SK-N-SH (cell line): ENCODE measurements at regions not wholly inside any gene's neighbourhood (a gene's known extent, or its start where the extent isn't known, plus 50 kb on each side); places are given as distances from the start of the nearest gene placed in this dataset.

Experiments
- CTCF ChIA-PET: fragments of 300-600, 350-600 bp; formaldehyde crosslinking; extraction: SDS; loops from one replicate; lab custom pipeline; 2021; lab: Yijun Ruan, JAX
- POLR2A ChIA-PET: fragments of 350-600 bp; sonication (Branson Sonifier 250); formaldehyde crosslinking; extraction: SDS; loops from one replicate; lab custom pipeline; 2020; ENCODE audit warnings: antibody characterized with exemption, inconsistent platforms; lab: Yijun Ruan, JAX
- DNase-seq: peaks from one replicate; pipeline ENCODE4 v3.0.0; 2012
- H2AFZ ChIP-seq: fragments of 200-600 bp; sonication (generic); 2 replicates; pipeline ENCODE4 v1.8.1; 2016; ENCODE audit warnings: antibody characterized with exemption, mild to moderate bottlenecking, low read depth
- H3F3A ChIP-seq: fragments of 200-600 bp; sonication (generic); replicated peaks from 2 replicates; pipeline ENCODE3; 2016; ENCODE audit warnings: antibody characterized with exemption, mild to moderate bottlenecking; ENCODE audit not compliant: insufficient read depth
- H3K27ac ChIP-seq, 2 experiments: fragments of 200-500 bp in 1 of 2; fragments of 200-600 bp in 1 of 2; sonication (Bioruptor generic) in 1 of 2; sonication (generic), shearing (Covaris generic) in 1 of 2; 2 replicates each; pipeline versions ENCODE4 v1.5.1 to v1.6.1; 2014 to 2016; ENCODE audit warnings: low read depth in 2 of 2, inconsistent platforms in 1 of 2, low read length in 1 of 2, mild to moderate bottlenecking in 1 of 2, mixed read lengths in 1 of 2
- H3K27me3 ChIP-seq: fragments of 200-600 bp; sonication (generic), shearing (Covaris generic); 2 replicates; pipeline ENCODE4 v1.6.1; 2016; ENCODE audit warnings: mixed run types; ENCODE audit not compliant: insufficient read depth
- H3K36me3 ChIP-seq, 2 experiments: fragments of 200-500 bp in 1 of 2; fragments of 200-600 bp in 1 of 2; sonication (Bioruptor generic) in 1 of 2; sonication (generic) in 1 of 2; replicated peaks in 1 of 2; 2 replicates each; pipeline versions ENCODE3 to v1.5.1; 2014 to 2016; ENCODE audit warnings: low read length in 1 of 2, mild to moderate bottlenecking in 1 of 2; ENCODE audit not compliant: insufficient read depth in 2 of 2, control insufficient read depth in 1 of 2
- H3K4me1 ChIP-seq, 2 experiments: fragments of 200-500 bp in 1 of 2; fragments of 200-600 bp in 1 of 2; sonication (Bioruptor generic) in 1 of 2; sonication (generic), shearing (Covaris generic) in 1 of 2; 2 replicates each; pipeline versions ENCODE4 v1.5.1 to v1.6.1; 2014 to 2016; ENCODE audit warnings: low read depth in 1 of 2, low read length in 1 of 2, mixed run types in 1 of 2; ENCODE audit not compliant: insufficient read depth in 2 of 2, control insufficient read depth in 1 of 2
- H3K4me2 ChIP-seq: fragments of 200-600 bp; sonication (generic), shearing (Covaris generic); 2 replicates; pipeline ENCODE4 v1.6.1; 2017; ENCODE audit warnings: mixed run types
- H3K4me3 ChIP-seq, 2 experiments: fragments of 200-500 bp in 1 of 2; fragments of 200-600 bp in 1 of 2; sonication (Bioruptor generic) in 1 of 2; sonication (generic), shearing (Covaris generic) in 1 of 2; 2 replicates each; pipeline versions ENCODE4 v1.5.1 to v1.8.1; 2014 to 2016; ENCODE audit warnings: low read depth in 2 of 2, inconsistent platforms in 1 of 2, low read length in 1 of 2, mild to moderate bottlenecking in 1 of 2, mixed read lengths in 1 of 2, moderate library complexity in 1 of 2
- H3K79me2 ChIP-seq: fragments of 200-600 bp; sonication (generic); 2 replicates; pipeline ENCODE4 v1.8.1; 2017; ENCODE audit warnings: mild to moderate bottlenecking; ENCODE audit not compliant: insufficient read depth
- H3K9ac ChIP-seq: fragments of 200-600 bp; sonication (generic); 2 replicates; pipeline ENCODE4 v1.6.1; 2017; ENCODE audit warnings: mixed run types
- H3K9me2 ChIP-seq: fragments of 200-600 bp; sonication (generic); 2 replicates; pipeline ENCODE4 v1.6.1; 2017; ENCODE audit warnings: mixed run types
- H3K9me3 ChIP-seq: fragments of 200-600 bp; sonication (generic); 2 replicates; pipeline ENCODE4 v1.6.1; 2017; ENCODE audit warnings: mixed run types, mild to moderate bottlenecking, moderate library complexity
- H4K20me1 ChIP-seq: fragments of 200-600 bp; sonication (generic); 2 replicates; pipeline ENCODE4 v1.6.1; 2017; ENCODE audit warnings: mild to moderate bottlenecking, mixed run types; ENCODE audit not compliant: insufficient read depth
- ELF1 ChIP-seq: IDR thresholded peaks from 2 replicates; pipeline ENCODE4 v1.4.0; 2012
- EP300 ChIP-seq, 2 experiments: IDR thresholded peaks; 2 replicates each; pipeline versions ENCODE4 v1.4.0 to v1.6.1; 2012; ENCODE audit warnings: borderline replicate concordance in 1 of 2, low read depth in 1 of 2, low read length in 1 of 2
- EZH2phosphoT487 ChIP-seq: fragments of 200-600 bp; sonication (generic); IDR thresholded peaks from 2 replicates; pipeline ENCODE4 v1.6.1; 2017; ENCODE audit warnings: low read depth, mixed run types, mild to moderate bottlenecking, antibody characterized with exemption, moderate library complexity, borderline replicate concordance
- FOXM1 ChIP-seq: IDR thresholded peaks from 2 replicates; pipeline ENCODE4 v1.4.0; 2012; ENCODE audit warnings: low read depth, mild to moderate bottlenecking
- GABPA ChIP-seq: IDR thresholded peaks from 2 replicates; pipeline ENCODE4 v1.4.0; 2012; ENCODE audit warnings: low read depth, mild to moderate bottlenecking
- GATA2 ChIP-seq: sonication (generic); formaldehyde crosslinking; IDR thresholded peaks from 2 replicates; pipeline ENCODE4 v1.5.0; 2020; ENCODE audit warnings: mild to moderate bottlenecking, missing genetic modification reagents
- IRF3 ChIP-seq: fragments of 150-350 bp; IDR thresholded peaks from 2 replicates; pipeline ENCODE4 v1.6.1; 2016; ENCODE audit warnings: mild to moderate bottlenecking, low read depth, low read length
- NRF1 ChIP-seq: IDR thresholded peaks from 2 replicates; pipeline ENCODE4 v1.6.1; 2012; ENCODE audit warnings: low read depth, mild to moderate bottlenecking, low read length
- POLR2AphosphoS5 ChIP-seq: IDR thresholded peaks from 2 replicates; pipeline ENCODE4 v1.6.1; 2012; ENCODE audit warnings: low read depth, low read length
- RAD21 ChIP-seq: IDR thresholded peaks from 2 replicates; pipeline ENCODE4 v1.6.1; 2012; ENCODE audit warnings: mild to moderate bottlenecking, low read length
- RCOR1 ChIP-seq: fragments of 150-350 bp; IDR thresholded peaks from 2 replicates; pipeline ENCODE4 v1.6.1; 2017; ENCODE audit warnings: antibody characterized with exemption, low read length
- REST ChIP-seq: IDR thresholded peaks from 2 replicates; pipeline ENCODE4 v1.6.1; 2012; ENCODE audit warnings: mild to moderate bottlenecking, low read depth, low read length, moderate library complexity
- RXRA ChIP-seq: IDR thresholded peaks from 2 replicates; pipeline ENCODE4 v1.4.0; 2012; ENCODE audit warnings: low read depth, mild to moderate bottlenecking, borderline replicate concordance
- SIN3A ChIP-seq: IDR thresholded peaks from 2 replicates; pipeline ENCODE4 v1.6.1; 2012; ENCODE audit warnings: low read depth, mild to moderate bottlenecking, low read length, moderate library complexity, borderline replicate concordance
- SMC3 ChIP-seq: IDR thresholded peaks from 2 replicates; pipeline ENCODE4 v1.6.1; 2012; ENCODE audit warnings: low read depth, low read length, improper control_type of control experiment
- TCF12 ChIP-seq: IDR thresholded peaks from 2 replicates; pipeline ENCODE4 v1.4.0; 2012
- TEAD4 ChIP-seq: IDR thresholded peaks from 2 replicates; pipeline ENCODE4 v1.4.0; 2012; ENCODE audit warnings: mild to moderate bottlenecking, borderline replicate concordance; ENCODE audit not compliant: insufficient read depth
- USF1 ChIP-seq: IDR thresholded peaks from 2 replicates; pipeline ENCODE4 v1.4.0; 2012; ENCODE audit warnings: low read depth, borderline replicate concordance
- YY1 ChIP-seq: IDR thresholded peaks from 2 replicates; pipeline ENCODE4 v1.4.0; 2012; ENCODE audit warnings: low read depth, mild to moderate bottlenecking
- WGBS: methylation state at CpG from one replicate; pipeline ENCODE4 v1.1.6; 2017; ENCODE audit warnings: low lambda C conversion rate; 5-methylcytosine and 5-hydroxymethylcytosine counted together
- TF ChIP-seq, protein P1 (sequence below): IDR thresholded peaks from 2 replicates; pipeline ENCODE4; 2012

DNA sequence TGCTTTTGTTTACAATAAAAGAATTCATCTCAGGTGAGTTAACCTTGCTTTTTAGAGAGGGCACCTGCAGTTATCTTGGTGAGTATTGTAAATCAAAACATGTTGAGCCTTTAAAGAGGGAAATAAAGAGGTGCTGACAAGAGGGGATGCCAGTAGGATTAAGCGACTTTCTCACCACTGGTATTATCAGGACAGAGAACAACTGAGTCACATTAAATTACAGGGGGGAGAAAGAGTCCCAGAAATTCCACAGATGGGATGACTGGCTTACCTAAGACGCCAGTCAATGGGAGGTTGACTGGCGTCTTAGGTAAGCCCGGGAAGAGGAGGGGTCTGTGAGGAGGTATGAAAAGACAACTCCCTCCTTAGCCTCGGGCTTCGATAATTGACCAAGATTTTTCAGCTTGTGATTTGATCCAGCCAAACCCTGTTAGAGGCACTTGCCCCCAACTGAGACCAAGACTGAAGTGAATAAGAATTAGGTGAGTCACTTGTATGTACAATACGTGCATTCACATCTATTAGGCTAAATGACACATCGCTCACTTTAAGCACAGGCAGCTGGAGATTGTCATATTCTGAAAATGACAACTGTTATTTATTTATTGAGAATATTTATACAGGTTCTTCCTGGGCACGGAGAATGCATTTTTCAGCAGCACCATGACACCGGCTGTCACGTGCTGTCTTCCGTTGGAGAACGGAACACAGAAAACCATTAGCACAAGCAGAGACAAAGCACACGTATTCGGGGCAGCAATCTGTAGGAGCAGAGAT lies 117.6 kb downstream of the SEM1 start:
- Histone ChIP-seq H2AFZ (no peak overlapping the region), H3K27ac (no peak overlapping the region), H3K9ac (no peak overlapping the region), H3K9me2 (no peaks in the 10 kb centered on the region), H3K36me3 (no peaks in the 10 kb centered on the region), H3K4me2 (no peak overlapping the region), H3K4me3 (no peak overlapping the region), H3K79me2 (no peaks in the 10 kb centered on the region), H3K27me3 (no peaks in the 10 kb centered on the region), H3K9me3 (no peaks in the 10 kb centered on the region), H3F3A (no peaks in the 10 kb centered on the region), H3K4me1 (peaks cover 0 to 9% of the 10 kb centered on the region in 2 experiments; a peak in 2 of 4 replicates), H4K20me1 (no peaks in the 10 kb centered on the region)
- ChIA-PET POLR2A (no interaction called here), CTCF (no interaction called here)
- no peak for TF ChIP-seq RCOR1
- TF ChIP-seq SIN3A: no peak
- no peak for TF ChIP-seq SMC3
- TF ChIP-seq GABPA: no peak
- no peak for TF ChIP-seq ELF1
- TF ChIP-seq USF1: no peak
- TF ChIP-seq YY1: no peak
- no peak for TF ChIP-seq TEAD4
- TF ChIP-seq IRF3: no peak
- no peak for TF ChIP-seq POLR2AphosphoS5
- TF ChIP-seq, protein P1, sequence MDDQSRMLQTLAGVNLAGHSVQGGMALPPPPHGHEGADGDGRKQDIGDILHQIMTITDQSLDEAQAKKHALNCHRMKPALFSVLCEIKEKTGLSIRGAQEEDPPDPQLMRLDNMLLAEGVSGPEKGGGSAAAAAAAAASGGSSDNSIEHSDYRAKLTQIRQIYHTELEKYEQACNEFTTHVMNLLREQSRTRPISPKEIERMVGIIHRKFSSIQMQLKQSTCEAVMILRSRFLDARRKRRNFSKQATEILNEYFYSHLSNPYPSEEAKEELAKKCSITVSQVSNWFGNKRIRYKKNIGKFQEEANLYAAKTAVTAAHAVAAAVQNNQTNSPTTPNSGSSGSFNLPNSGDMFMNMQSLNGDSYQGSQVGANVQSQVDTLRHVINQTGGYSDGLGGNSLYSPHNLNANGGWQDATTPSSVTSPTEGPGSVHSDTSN: no peak
- no peak for TF ChIP-seq EZH2phosphoT487
- TF ChIP-seq RXRA: no peak
- no peak for TF ChIP-seq TCF12
- no peak for TF ChIP-seq REST
- no peak for TF ChIP-seq RAD21
- TF ChIP-seq EP300 (IDR thresholded peaks at IDR 0.05; ENCODE audit: borderline replicate concordance in 1 of 2, low read depth in 1 of 2, low read length in 1 of 2): no peak
- no peak for TF ChIP-seq NRF1
- TF ChIP-seq GATA2 (CRISPR knock-in tag): no peak
- TF ChIP-seq FOXM1: no peak
- DNase-seq: no peak
- 59% methylated on average over 15 of the region's 15 CpGs for WGBS
